ENCODE measurements at regions not wholly inside any gene's neighbourhood (a gene's known extent, or its start where the extent isn't known, plus 50 kb on each side); places are given as distances from the start of the nearest gene placed in this dataset.

DNA sequence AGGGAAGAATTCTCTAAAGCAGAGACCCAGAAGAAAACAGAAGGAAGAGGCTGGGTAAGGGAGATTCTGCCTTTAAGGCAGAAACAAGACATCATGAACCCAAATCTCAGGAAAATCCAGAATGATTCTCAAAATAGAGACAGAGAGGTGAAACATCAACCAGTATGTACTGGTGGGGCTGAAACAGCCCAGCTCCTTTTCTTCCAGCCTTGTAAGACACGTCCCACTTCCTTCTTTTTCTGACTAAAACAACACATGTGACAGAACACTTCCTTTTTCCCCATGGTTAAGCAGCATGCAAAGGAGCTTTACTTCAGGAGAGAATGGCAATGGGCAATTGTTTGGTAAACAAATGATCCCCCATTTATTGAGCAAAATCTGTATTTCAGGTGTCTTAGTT lies 230.8 kb upstream of the NR4A3 start:
- no peak for TF ChIP-seq MEF2A (IDR thresholded peaks at IDR 0.05; ENCODE audit: borderline replicate concordance, low read depth)
- no peak for TF ChIP-seq EZH2phosphoT487 (IDR thresholded peaks at IDR 0.05; ENCODE audit: borderline replicate concordance, low read depth)
- TF ChIP-seq, protein P1, sequence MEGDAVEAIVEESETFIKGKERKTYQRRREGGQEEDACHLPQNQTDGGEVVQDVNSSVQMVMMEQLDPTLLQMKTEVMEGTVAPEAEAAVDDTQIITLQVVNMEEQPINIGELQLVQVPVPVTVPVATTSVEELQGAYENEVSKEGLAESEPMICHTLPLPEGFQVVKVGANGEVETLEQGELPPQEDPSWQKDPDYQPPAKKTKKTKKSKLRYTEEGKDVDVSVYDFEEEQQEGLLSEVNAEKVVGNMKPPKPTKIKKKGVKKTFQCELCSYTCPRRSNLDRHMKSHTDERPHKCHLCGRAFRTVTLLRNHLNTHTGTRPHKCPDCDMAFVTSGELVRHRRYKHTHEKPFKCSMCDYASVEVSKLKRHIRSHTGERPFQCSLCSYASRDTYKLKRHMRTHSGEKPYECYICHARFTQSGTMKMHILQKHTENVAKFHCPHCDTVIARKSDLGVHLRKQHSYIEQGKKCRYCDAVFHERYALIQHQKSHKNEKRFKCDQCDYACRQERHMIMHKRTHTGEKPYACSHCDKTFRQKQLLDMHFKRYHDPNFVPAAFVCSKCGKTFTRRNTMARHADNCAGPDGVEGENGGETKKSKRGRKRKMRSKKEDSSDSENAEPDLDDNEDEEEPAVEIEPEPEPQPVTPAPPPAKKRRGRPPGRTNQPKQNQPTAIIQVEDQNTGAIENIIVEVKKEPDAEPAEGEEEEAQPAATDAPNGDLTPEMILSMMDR (IDR thresholded peaks at IDR 0.05), result no peak
- TF ChIP-seq RXRA (IDR thresholded peaks at IDR 0.05; ENCODE audit: borderline replicate concordance, low read depth), result no peak
- TF ChIP-seq ELF1 (IDR thresholded peaks at IDR 0.05), result no peak
- no peak for TF ChIP-seq NFIC (IDR thresholded peaks at IDR 0.05; ENCODE audit: borderline replicate concordance)
- TF ChIP-seq, protein P2, sequence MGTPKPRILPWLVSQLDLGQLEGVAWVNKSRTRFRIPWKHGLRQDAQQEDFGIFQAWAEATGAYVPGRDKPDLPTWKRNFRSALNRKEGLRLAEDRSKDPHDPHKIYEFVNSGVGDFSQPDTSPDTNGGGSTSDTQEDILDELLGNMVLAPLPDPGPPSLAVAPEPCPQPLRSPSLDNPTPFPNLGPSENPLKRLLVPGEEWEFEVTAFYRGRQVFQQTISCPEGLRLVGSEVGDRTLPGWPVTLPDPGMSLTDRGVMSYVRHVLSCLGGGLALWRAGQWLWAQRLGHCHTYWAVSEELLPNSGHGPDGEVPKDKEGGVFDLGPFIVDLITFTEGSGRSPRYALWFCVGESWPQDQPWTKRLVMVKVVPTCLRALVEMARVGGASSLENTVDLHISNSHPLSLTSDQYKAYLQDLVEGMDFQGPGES (IDR thresholded peaks at IDR 0.05; ENCODE audit: low read depth, low read length), result no peak
- no peak for TF ChIP-seq RCOR1 (IDR thresholded peaks at IDR 0.05; ENCODE audit: low read length)
- Histone ChIP-seq H3F3A (replicated peaks; ENCODE audit: insufficient read depth) (no peaks in the 10 kb centered on the region), H4K20me1 (ENCODE audit: insufficient read depth) (no peaks in the 10 kb centered on the region), H3K9ac (no peak overlapping the region), H3K79me2 (ENCODE audit: insufficient read depth) (no peaks in the 10 kb centered on the region), H3K27ac (ENCODE audit: low read depth in 2 of 2, low read length in 1 of 2) (no peak overlapping the region), H3K27me3 (ENCODE audit: insufficient read depth) (no peaks in the 10 kb centered on the region), H3K4me2 (no peak overlapping the region), H3K9me3 (no peaks in the 10 kb centered on the region), H2AFZ (ENCODE audit: low read depth) (no peak overlapping the region), H3K9me2 (no peaks in the 10 kb centered on the region), H3K4me3 (ENCODE audit: low read depth in 2 of 2, low read length in 1 of 2) (no peak overlapping the region), H3K4me1 (ENCODE audit: control insufficient read depth in 1 of 2, insufficient read depth in 2 of 2, low read depth in 1 of 2, low read length in 1 of 2) (no peaks in the 10 kb centered on the region; a peak in 1 of 4 replicates), H3K36me3 (replicated peaks in 1 of 2; ENCODE audit: control insufficient read depth in 1 of 2, insufficient read depth in 2 of 2, low read length in 1 of 2) (no peaks in the 10 kb centered on the region)
- POLR2A ChIA-PET, result no interaction called here
- CTCF ChIA-PET, result interaction anchor here (1.0 kb wide), 1 partner anchor 8 kb away, joined by 3 read pairs; no protein-coding TSS in a partner anchor
- no peak for DNase-seq
- 43% methylated on average over 1 of the region's 1 CpG for WGBS (ENCODE audit: low lambda C conversion rate)

DNA sequence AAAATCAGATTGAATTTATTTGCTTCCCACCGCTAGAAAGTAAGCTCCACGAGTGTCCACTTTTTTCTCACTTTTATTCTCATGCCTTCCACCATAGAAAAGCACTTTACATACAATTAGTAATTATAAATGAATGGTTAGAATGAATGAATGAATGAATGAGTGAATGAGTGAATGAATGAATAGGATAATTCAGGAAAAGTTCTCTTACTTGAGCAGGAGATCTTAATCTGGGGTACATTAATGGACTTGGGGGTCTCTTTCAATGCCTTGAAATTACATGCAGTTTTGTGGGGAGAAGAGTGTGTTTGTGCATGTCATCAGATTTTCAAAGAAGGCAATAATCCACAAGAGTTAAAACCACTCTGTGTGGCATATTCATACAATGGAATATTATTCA lies 229.9 kb upstream of the NR4A3 start:
- no peaks in the 10 kb centered on the region for H3K36me3 ChIP-seq (replicated peaks in 1 of 2; ENCODE audit: control insufficient read depth in 1 of 2, insufficient read depth in 2 of 2, low read length in 1 of 2)
- TF ChIP-seq MEF2A (IDR thresholded peaks at IDR 0.05; ENCODE audit: borderline replicate concordance, low read depth), result no peak
- no peak for TF ChIP-seq FOXJ3 (CRISPR knock-in tag; IDR thresholded peaks at IDR 0.05)
- no peak for TF ChIP-seq RXRA (IDR thresholded peaks at IDR 0.05; ENCODE audit: borderline replicate concordance, low read depth)
- TF ChIP-seq EP300 (IDR thresholded peaks at IDR 0.05; ENCODE audit: borderline replicate concordance in 1 of 2, low read depth in 1 of 2, low read length in 1 of 2), result no peak
- no peak overlapping the region for H3K4me2 ChIP-seq
- CTCF ChIA-PET, result no interaction called here
- H3K79me2 ChIP-seq (ENCODE audit: insufficient read depth), result no peaks in the 10 kb centered on the region
- no peaks in the 10 kb centered on the region for H3K27me3 ChIP-seq (ENCODE audit: insufficient read depth)
- POLR2A ChIA-PET, result no interaction called here
- 72% methylated on average over 2 of the region's 2 CpGs for WGBS (ENCODE audit: low lambda C conversion rate)
- H4K20me1 ChIP-seq (ENCODE audit: insufficient read depth), result no peaks in the 10 kb centered on the region
- H3K9ac ChIP-seq, result no peak overlapping the region
- H3K4me1 ChIP-seq (ENCODE audit: control insufficient read depth in 1 of 2, insufficient read depth in 2 of 2, low read depth in 1 of 2, low read length in 1 of 2), result no peaks in the 10 kb centered on the region; a peak in 1 of 4 replicates
- no peak overlapping the region for H3K4me3 ChIP-seq (ENCODE audit: low read depth in 2 of 2, low read length in 1 of 2)
- H3K9me3 ChIP-seq, result no peaks in the 10 kb centered on the region
- H3K27ac ChIP-seq (ENCODE audit: low read depth in 2 of 2, low read length in 1 of 2), result no peak overlapping the region
- no peaks in the 10 kb centered on the region for H3F3A ChIP-seq (replicated peaks; ENCODE audit: insufficient read depth)
- no peaks in the 10 kb centered on the region for H3K9me2 ChIP-seq
- DNase-seq, result no peak
- no peak overlapping the region for H2AFZ ChIP-seq (ENCODE audit: low read depth)
